Psoas muscle (tissue), 7 donors: ENCODE measurements at regions not wholly inside any gene's neighbourhood (a gene's known extent, or its start where the extent isn't known, plus 50 kb on each side); places are given as distances from the start of the nearest gene placed in this dataset.
"Not testable (repeated sequence)": the region's sequence is repeated elsewhere in the genome, so short reads cannot be mapped to it uniquely, and the experiment has no call there.

Source experiments
- ATAC-seq, 4 donors: fragments of 200-7000 bp; cut with Tn5 transposase; one replicate each; pipeline ENCODE4 v1.9.1; 2020; ENCODE audit warnings: moderate library complexity in 3 of 4, mild to moderate bottlenecking in 2 of 4
- DNase-seq, 2 donors: peaks; one replicate each; pipeline ENCODE4 v3.0.0-alpha.2; 2020
- H3K27ac ChIP-seq: fragments of 200-600 bp; one replicate; pipeline ENCODE4 v1.8.0; 2022
- H3K27me3 ChIP-seq, 3 donors: fragments of 200-600 bp in 1 of 3; one replicate each; pipeline versions ENCODE4 v1.6.1 to v1.8.0; 2013 to 2022; ENCODE audit warnings: low read length in 2 of 3, mild to moderate bottlenecking in 2 of 3, moderate library complexity in 1 of 3; ENCODE audit not compliant: insufficient read depth in 3 of 3
- H3K36me3 ChIP-seq, 2 donors: fragments of 200-600 bp in 1 of 2; one replicate each; pipeline versions ENCODE4 v1.6.1 to v1.8.0; 2013 to 2022; ENCODE audit warnings: low read depth in 1 of 2, mild to moderate bottlenecking in 1 of 2, moderate library complexity in 1 of 2; ENCODE audit not compliant: insufficient read depth in 1 of 2
- H3K4me1 ChIP-seq: fragments of 200-600 bp; one replicate; pipeline ENCODE4 v1.8.0; 2022
- H3K4me3 ChIP-seq: fragments of 200-600 bp; one replicate; pipeline ENCODE4 v1.8.0; 2022; ENCODE audit warnings: mild to moderate bottlenecking
- H3K9me3 ChIP-seq: fragments of 200-600 bp; one replicate; pipeline ENCODE4 v1.8.0; 2022
- CTCF ChIP-seq: fragments of 200-600 bp; IDR thresholded peaks from one replicate; pipeline ENCODE4 v1.8.0; 2022; ENCODE audit warnings: antibody characterized with exemption
- WGBS, 3 donors: extraction: QIAGEN DNeasy Blood & Tissue Kit; methylation state at CpG; one replicate each; pipeline versions ENCODE4 v1.1.6 to v1.1.7; 2013; 5-methylcytosine and 5-hydroxymethylcytosine counted together
- intact Hi-C, 2 donors: fragments of 100-400 bp; cut with DNase I; formaldehyde crosslinking; loops; one replicate each; pipeline versions ENCODE4 v1.11.0 to v1.14.2; 2022
- donor health status: healthy with polysubstance abuse.
- donor health status: DM: no; HTN: no; CAD: no; lungs with moderate emphysema.
- donor health status: Bipolar disorder and iron deficiency.
- donor health status: healthy.
- donor health status: DM: yes; HTN: yes; CAD: no.
- donor health status: DM: no; HTN: no; CAD: no.
- donor health status: DM: yes; HTN: yes; CAD: no.

GRCh38 chr6:131336596-131336995 is 201.3 kb downstream of the AKAP7 start:
- Histone ChIP-seq H3K9me3 (no peaks in the 10 kb centered on the region), H3K4me3 (no peak overlapping the region), H3K4me1 (no peaks in the 10 kb centered on the region), H3K27ac (no peak overlapping the region), H3K27me3 (no peaks in the 10 kb centered on the region), H3K36me3 (no peaks in the 10 kb centered on the region)
- no peak for ATAC-seq
- TF ChIP-seq CTCF, result no peak
- 72 to 81% (median 76%) methylated on average over 4 of the region's 4 CpGs for WGBS, 3 donors
- intact Hi-C loops, result no loop called here
- DNase-seq, result no peak

GRCh38 chr6:131346896-131347295 is 211.6 kb downstream of the AKAP7 start:
- H3K27ac ChIP-seq, H3K4me3 ChIP-seq, DNase-seq, H3K36me3 ChIP-seq, intact Hi-C loops, H3K27me3 ChIP-seq, H3K9me3 ChIP-seq, ATAC-seq, H3K4me1 ChIP-seq: not testable (repeated sequence)
- 84 to 97% (median 96%) methylated on average over 4 of the region's 4 CpGs for WGBS, 3 donors

GRCh38 chr6:131348572-131348971 is 213.3 kb downstream of the AKAP7 start:
- DNase-seq (no peak), ATAC-seq (no peak)
- no peaks in the 10 kb centered on the region for H3K27me3 ChIP-seq
- no peaks in the 10 kb centered on the region for H3K36me3 ChIP-seq
- WGBS, 3 donors, result 89 to 91% (median 90%) methylated on average over 5 of the region's 5 CpGs
- H3K9me3 ChIP-seq, result no peaks in the 10 kb centered on the region
- H3K4me1 ChIP-seq, result no peaks in the 10 kb centered on the region
- TF ChIP-seq CTCF, result no peak
- H3K27ac ChIP-seq, result no peak overlapping the region
- H3K4me3 ChIP-seq, result no peak overlapping the region
- intact Hi-C loops, result no loop called here

GRCh38 chr6:131349199-131349598 is 213.9 kb downstream of the AKAP7 start:
- H3K4me3 ChIP-seq, result no peak overlapping the region
- 44 to 91% (median 85%) methylated on average over 1 of the region's 1 CpG for WGBS, 3 donors
- intact Hi-C loops, result no loop called here
- H3K36me3 ChIP-seq, result no peaks in the 10 kb centered on the region
- ATAC-seq, result no peak
- H3K9me3 ChIP-seq, result no peaks in the 10 kb centered on the region
- no peaks in the 10 kb centered on the region for H3K27me3 ChIP-seq
- no peak for TF ChIP-seq CTCF
- H3K27ac ChIP-seq, result no peak overlapping the region
- no peaks in the 10 kb centered on the region for H3K4me1 ChIP-seq
- no peak for DNase-seq

- TF ChIP-seq CTCF, result no peak
- no peak overlapping the region for H3K27ac ChIP-seq
- H3K4me1 ChIP-seq, result no peaks in the 10 kb centered on the region
- no peaks in the 10 kb centered on the region for H3K9me3 ChIP-seq
- no peaks in the 10 kb centered on the region for H3K27me3 ChIP-seq
- 84 to 95% (median 89%) methylated on average over 3 of the region's 3 CpGs for WGBS, 3 donors
- no peaks in the 10 kb centered on the region for H3K36me3 ChIP-seq
- intact Hi-C loops, result no loop called here
- DNase-seq (no peak), ATAC-seq (no peak)
- H3K4me3 ChIP-seq, result no peak overlapping the region
Measured at GRCh38 chr6:131353106-131353505, 217.8 kb downstream of the AKAP7 start.
